ENCODE measurements at regions not wholly inside any gene's neighbourhood (a gene's known extent, or its start where the extent isn't known, plus 50 kb on each side); places are given as distances from the start of the nearest gene placed in this dataset.
"Not testable (repeated sequence)": the region's sequence is repeated elsewhere in the genome, so short reads cannot be mapped to it uniquely, and the experiment has no call there.

GRCh38 chr2:4053769-4054493 lies 350.6 kb downstream of the DCDC2C start:
- DNase-seq = no peak

- no peak for DNase-seq
These were observed 362.8 kb downstream of the DCDC2C start for GRCh38 chr2:4066217-4066616.

DNA sequence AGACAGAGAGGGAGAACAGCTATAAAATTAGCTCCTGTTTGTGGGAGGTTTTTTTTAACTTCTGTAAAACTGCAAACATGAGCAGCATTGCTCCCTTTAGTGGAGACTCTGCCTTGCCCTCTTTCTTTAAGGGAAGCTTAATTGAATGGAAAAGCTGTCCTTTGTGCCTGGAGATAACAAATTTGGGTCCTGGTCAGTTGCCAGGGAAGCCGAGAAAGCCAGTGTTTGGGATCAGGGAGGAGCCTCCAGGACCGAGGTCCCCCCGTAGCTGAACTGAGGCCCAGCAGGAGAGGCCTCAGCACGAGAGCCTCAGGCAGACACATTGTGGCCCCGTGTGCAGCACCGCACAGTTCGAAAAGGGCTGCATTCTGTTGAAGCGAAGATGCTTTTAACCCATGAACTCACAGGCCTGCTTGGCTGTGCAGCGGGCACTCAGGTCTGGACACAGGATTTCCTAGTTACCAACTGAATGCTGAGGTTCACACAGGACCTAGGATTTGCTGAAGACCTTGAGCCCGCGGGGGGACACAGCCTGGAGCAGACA lies 369.7 kb downstream of the DCDC2C start:
- no peak for DNase-seq

- DNase-seq = no peak
These were observed 373.6 kb downstream of the DCDC2C start for GRCh38 chr2:4077017-4077416.

DNA sequence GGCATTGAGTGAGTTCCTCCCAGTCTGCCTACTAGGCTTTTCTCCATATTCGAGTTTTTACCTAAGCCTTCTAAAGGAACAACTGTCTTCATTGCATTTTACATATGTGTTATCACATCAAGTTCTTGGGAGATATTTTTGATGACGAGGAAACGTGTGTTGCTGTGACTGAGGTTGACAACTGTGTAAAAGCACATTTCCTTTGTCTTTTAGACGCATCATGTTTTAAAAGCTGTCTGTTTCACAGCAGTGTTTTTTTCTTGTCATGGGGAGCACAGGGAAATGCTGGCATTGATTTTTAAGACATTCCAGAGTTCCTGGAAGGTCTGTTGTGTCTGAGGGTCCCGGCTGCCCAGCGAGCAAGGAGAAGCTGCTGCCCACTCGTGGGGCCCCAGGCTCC lies 381.8 kb downstream of the DCDC2C start:
- no peak for DNase-seq

- no peak for DNase-seq
These were observed 387.6 kb downstream of the DCDC2C start for GRCh38 chr2:4090668-4091630.

- no peak for DNase-seq
These were observed 388.5 kb downstream of the DCDC2C start for GRCh38 chr2:4091869-4092268.

DNA sequence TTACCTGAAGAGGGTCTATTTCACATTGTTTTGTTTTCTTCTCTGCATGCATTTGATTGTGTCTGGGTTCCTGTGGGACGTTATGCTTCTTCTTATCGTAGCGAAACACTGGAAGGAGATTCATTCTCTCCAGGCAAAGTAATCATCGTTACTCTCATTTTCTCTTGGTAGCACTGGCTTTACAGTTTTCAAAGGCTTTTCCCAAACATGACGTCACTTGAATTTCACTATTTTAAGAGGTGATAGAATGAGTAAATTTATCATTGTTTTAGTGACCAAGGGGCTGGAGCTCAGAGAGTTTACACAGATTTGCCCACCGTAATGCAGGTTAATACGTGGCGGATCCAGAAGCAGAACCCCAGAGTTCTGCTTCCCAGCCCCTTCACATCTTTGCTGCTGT lies 391.4 kb downstream of the DCDC2C start:
- no peak for DNase-seq

DNA sequence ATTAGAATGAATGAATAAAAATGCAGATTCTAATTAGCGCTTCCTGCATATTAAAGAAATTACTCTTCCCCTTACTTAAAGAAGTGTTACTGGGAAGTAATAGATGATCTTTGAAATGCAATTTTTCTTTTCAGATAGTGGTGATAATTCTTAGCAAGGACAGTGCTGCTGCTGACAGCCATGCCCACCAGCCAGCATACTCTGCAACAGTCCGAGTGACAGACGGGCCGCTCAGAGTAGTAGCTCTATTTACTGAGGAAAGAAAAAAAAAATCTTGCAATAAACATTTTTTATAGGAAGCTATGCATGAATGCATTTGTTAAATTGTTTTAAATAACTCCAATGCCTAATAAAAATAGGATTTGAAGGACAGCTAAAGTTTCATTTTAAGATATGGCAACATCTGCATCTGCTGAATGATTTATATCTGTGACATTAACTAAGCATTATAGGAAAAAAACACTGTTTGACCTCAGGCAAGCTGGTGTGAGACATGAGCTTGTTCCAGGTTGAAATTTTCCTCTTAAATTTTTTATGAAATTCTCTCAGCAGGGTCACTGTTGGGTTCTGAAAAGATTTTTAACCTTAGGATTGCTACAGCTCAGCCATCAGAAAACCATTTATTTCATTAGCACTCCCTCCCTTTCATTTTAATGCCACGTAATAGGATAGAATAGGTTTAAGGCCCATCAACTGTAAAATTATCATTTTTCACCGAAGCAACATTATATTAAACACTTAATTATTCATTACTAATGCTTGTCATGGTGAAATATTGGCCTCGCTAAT lies 393.8 kb downstream of the DCDC2C start:
- DNase-seq = no peak

- no peak for DNase-seq
These were observed 394.8 kb downstream of the DCDC2C start for GRCh38 chr2:4098137-4098536.

- no peak for DNase-seq
These were observed 398.6 kb downstream of the DCDC2C start for GRCh38 chr2:4101936-4102335.

- no peak for DNase-seq
These were observed 403.8 kb downstream of the DCDC2C start for GRCh38 chr2:4107179-4107578.

DNA sequence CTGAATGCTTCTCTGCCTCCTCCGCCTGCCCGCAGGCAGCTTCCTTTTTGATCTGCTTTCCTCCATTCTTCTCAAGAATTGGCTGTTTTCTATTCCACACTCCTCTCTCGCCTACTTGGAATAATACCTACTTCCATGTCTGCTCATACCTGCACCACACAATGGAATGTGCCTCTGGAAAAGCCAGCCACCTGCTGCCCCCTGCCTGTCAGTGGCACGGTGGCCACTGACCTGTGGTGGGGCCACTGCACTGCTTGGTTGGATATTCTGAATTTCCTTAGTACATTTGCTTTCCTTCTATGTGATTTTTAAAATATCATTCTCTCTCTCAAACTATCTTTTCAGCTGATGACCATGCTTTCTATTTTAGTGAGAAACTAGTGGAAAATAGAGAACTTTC lies 406.9 kb downstream of the DCDC2C start:
- DNase-seq = no peak

DNA sequence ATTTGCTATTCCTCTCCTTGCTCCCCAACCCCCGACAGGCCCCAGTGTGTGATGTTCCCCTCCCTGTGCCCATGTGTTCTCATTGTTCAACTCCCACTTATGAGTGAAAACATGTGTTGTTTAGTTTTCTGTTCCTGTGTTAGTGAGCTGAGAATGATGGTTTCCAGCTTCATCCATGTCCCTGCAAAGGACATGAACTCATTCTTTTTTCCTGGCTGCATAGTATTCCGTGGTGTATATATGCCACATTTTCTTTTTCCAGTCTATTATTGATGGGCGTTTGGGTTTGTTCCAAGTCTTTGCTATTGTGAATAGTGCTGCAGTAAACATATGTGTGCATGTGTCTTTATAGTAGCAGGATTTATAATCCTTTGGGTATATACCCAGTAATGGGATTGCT lies 412.1 kb downstream of the DCDC2C start:
- DNase-seq = not testable (repeated sequence)

GRCh38 chr2:4122726-4123125 lies 419.4 kb downstream of the DCDC2C start:
- DNase-seq = no peak

DNA sequence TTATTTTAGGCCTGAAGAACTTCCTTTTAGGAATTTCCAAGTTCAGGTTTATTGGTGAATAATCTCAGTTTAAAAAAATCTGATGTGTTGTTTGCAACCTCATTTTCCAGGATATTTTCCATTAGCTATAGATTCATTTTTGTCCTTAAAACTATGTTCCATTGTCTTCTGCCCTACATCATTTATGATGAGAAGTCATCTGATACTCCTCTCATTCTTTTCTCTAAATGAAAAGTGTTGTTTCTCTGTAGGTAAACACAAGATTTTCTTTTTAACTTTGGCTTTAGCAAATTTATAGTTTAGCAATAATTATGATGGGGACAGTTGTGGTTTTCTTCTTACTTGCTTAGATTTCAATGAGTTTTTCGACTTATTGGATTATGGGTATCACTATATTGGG lies 427.3 kb downstream of the DCDC2C start:
- no peak for DNase-seq

DNA sequence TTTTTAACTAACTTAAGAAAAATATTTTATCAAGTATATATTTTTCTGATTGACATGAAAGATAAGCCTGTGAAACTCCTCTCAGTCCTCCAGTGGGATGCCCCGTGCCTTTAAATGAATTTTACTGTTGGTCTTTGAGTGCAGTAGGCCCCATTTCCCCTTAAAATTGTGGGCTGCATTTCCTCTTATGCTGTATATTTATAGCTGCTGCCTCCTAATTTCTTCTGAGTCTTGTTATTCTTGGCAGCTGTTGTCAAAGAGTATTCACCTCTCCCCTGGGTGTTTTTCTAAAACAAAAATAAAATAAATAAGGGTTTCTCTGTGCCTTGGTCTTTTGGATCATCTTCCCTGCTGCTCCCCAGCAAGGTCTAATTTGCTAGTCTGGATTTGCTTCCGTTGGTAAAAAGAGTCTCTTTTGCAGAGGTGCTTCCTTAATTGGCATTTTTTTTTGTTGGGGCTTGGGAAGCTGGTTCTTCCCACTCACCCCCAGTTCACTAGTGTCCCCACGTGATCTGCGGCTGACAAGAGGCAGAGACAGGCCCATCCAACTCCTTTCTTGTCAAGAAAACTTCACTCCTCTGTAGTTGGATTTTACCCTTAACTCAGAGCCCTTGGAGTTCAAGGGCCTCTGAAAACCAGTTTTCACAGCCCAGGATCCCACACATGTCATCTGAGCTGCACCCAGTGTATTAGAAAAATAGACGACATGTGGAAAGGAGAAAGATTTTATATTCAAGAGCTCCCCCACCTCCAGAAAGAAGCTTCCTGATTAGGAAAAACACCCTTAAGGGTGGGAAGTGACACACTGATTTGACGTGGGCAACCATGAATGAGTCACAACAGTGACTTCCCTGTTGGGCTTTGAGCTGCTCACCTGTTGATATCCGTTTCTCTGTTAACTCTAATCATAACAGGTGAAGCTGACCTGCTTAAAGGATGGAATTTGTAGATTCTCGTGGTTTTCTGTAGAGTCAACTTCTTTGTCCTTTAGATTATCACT lies 431.5 kb downstream of the DCDC2C start:
- no peak for DNase-seq

DNA sequence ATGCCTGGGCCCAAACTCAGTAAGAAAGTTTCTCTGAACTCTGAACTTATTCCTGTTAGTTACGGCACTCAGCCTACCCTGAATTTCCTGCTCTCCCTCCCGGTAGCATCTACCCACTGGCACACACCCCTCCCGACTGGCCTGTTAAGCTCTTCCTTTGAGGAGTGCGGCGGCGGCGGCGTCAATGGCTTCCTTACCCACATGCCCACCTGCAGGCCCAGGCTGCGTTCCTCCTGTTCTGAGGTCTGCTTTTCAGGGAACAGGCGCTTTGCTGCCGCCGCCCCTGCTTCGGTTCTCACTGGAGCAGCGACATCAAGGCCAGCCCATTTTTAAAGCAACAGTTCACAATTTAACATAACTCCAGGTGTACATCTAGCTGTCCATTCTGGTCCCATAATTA lies 432.4 kb downstream of the DCDC2C start:
- DNase-seq = no peak

DNA sequence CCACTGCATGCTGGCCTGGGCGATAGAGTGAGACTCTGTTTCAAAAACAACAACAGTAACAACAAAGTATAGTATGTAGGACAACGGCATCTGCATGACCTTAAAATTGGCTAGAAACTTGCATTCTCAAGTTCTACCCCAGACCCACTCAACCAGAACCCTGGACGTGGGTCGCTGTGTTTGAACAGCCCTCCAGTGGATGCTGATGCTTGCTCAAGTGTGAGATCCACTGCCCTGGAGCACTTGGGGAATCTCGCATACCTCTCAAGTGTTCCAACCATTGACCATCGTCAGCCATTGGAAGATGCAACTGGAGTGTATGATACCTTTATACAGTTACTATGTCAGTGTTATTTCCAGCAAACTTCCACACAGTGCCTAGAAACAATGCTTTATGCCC lies 435.9 kb downstream of the DCDC2C start:
- DNase-seq = no peak

- peak; percentile 11 for DNase-seq
These were observed 436.4 kb downstream of the DCDC2C start for GRCh38 chr2:4139731-4140130.

GRCh38 chr2:4140281-4140970 lies 437.1 kb downstream of the DCDC2C start:
- DNase-seq = peak; percentile 20
